Eye (tissue), 1 donor: ENCODE measurements at regions not wholly inside any gene's neighbourhood (a gene's known extent, or its start where the extent isn't known, plus 50 kb on each side); places are given as distances from the start of the nearest gene placed in this dataset.
"Not testable (repeated sequence)": the region's sequence is repeated elsewhere in the genome, so short reads cannot be mapped to it uniquely, and the experiment has no call there.

Experiments
- DNase-seq: peaks from one replicate; pipeline ENCODE4 v3.0.0-alpha.2; 2015

GRCh38 chr6:27138837-27139755 is 108.4 kb upstream of the PRSS16 start:
- peak; percentile 96 for DNase-seq

GRCh38 chr6:27139756-27140579 is 107.5 kb upstream of the PRSS16 start:
- DNase-seq = peak; percentile 88

- peak; percentile 52 for DNase-seq
These were observed 106.4 kb upstream of the PRSS16 start for GRCh38 chr6:27140999-27141528.

GRCh38 chr6:27141529-27142015 is 105.9 kb upstream of the PRSS16 start:
- DNase-seq = peak; percentile 35

GRCh38 chr6:27143020-27143388 is 104.5 kb upstream of the PRSS16 start:
- DNase-seq = not testable (repeated sequence)

GRCh38 chr6:27143474-27144026 is 104.0 kb upstream of the PRSS16 start:
- no peak for DNase-seq

- DNase-seq = no peak
These were observed 102.8 kb upstream of the PRSS16 start for GRCh38 chr6:27144740-27145079.

GRCh38 chr6:27145731-27146455 is 101.6 kb upstream of the PRSS16 start:
- DNase-seq = peak; percentile 96

GRCh38 chr6:27146456-27146705 is 101.1 kb upstream of the PRSS16 start:
- DNase-seq = not testable (repeated sequence)

GRCh38 chr6:27146706-27147505 is 100.6 kb upstream of the PRSS16 start:
- peak; percentile 99 for DNase-seq

- no peak for DNase-seq
These were observed 99.1 kb upstream of the PRSS16 start for GRCh38 chr6:27148404-27148795.

GRCh38 chr6:27149150-27149549 is 98.4 kb upstream of the PRSS16 start:
- DNase-seq = no peak

GRCh38 chr6:27154696-27155095 is 92.8 kb upstream of the PRSS16 start:
- no peak for DNase-seq

- no peak for DNase-seq
These were observed 90.5 kb upstream of the PRSS16 start for GRCh38 chr6:27156874-27157458.

- peak; percentile 76 for DNase-seq
These were observed 89.8 kb upstream of the PRSS16 start for GRCh38 chr6:27157459-27158315.

GRCh38 chr6:27158316-27158643 is 89.2 kb upstream of the PRSS16 start:
- DNase-seq = no peak

GRCh38 chr6:27159725-27160124 is 87.8 kb upstream of the PRSS16 start:
- no peak for DNase-seq

GRCh38 chr6:27161115-27161514 is 86.4 kb upstream of the PRSS16 start:
- DNase-seq = no peak

GRCh38 chr6:27161603-27161945 is 85.9 kb upstream of the PRSS16 start:
- no peak for DNase-seq

GRCh38 chr6:27161946-27162603 is 85.4 kb upstream of the PRSS16 start:
- DNase-seq = peak; percentile 88
